Cerebellar cortex (tissue), 1 donor: ENCODE measurements at regions not wholly inside any gene's neighbourhood (a gene's known extent, or its start where the extent isn't known, plus 50 kb on each side); places are given as distances from the start of the nearest gene placed in this dataset.

Source experiments
- DNase-seq: peaks from one replicate; pipeline ENCODE4 v3.0.0-alpha.2; 2015; ENCODE audit warnings: low spot score

DNA sequence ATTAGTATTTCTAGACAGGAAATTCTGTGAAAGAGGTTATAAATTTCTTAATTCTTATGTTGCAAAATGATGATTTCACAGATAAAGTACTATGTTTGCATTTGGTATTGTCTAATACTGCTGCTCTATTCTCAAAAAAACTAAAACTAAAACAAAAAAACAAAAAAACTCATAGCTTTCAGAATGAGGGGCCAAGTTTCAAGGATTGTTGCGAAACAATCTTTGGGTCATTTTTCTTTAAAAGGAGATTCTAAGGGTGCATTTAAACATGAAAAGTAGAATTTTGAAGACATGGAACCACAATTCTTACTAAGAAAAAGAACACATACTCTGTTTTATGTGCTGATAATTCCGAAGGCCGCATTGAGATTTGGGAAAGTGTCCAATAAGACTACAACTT, 645.1 kb downstream of the ADGRL2 start:
- no peak for DNase-seq

DNA sequence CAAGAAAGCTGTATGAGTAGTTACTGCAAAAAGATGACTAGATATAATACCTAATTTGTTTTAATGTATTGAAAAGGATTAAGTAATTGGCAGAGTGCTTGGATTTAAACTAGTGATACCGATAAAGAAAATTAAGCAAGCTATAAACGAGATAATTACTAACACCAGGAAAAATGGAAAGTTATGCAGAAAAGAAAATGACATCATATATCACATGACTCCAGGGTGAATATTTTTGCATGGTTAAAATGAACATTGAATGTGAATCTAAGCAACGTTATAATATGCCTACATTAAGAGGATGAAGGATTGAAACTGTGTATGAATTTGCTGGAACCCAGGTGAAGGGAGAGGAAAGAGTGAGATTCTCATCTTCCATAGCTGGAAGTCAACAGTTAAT, 644.4 kb downstream of the ADGRL2 start:
- no peak for DNase-seq

DNA sequence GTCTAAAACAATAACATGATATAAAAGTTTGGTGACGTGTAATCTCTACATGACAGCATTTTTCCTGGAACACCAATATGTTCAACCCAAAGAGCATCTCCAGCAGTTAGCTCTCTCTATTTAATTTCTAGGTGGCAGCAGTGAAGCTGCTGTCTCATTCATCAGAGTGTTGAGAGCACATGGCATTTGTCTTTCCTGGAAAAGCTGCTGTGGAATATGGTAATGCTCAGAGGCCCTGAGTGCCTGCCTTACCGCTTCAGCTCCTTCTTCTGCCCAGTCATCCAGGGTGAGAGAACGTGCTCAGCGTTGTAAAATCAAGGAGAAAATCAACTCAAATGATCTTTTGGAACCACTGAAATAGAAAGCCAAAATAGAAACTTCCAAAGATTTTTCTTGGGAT, 640.7 kb downstream of the ADGRL2 start:
- DNase-seq, result no peak

GRCh38 chr1:82423174-82423815, 622.6 kb downstream of the ADGRL2 start:
- no peak for DNase-seq

- DNase-seq, result no peak
Observed at GRCh38 chr1:82421782-82422181, 621.0 kb downstream of the ADGRL2 start.

GRCh38 chr1:82420584-82420983, 619.9 kb downstream of the ADGRL2 start:
- DNase-seq, result no peak

DNA sequence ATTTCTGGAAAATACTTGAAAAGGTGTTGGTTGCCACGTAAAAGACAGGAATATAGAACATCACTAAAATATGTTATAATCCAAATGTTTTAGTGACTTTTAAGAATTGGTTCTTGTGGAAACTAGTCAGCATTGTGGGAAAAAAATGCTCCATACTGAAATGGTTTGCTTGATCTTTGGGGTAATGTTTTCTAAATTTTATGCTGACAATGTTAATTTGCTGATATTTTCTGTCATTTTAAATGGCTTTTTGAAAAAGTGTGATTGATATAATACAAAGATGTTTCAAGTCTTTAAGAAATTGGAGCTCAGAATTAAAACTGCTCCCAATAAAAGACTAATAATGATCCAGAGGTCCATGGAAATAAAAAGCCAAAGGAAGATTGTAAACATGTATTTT, 610.9 kb downstream of the ADGRL2 start:
- no peak for DNase-seq

DNA sequence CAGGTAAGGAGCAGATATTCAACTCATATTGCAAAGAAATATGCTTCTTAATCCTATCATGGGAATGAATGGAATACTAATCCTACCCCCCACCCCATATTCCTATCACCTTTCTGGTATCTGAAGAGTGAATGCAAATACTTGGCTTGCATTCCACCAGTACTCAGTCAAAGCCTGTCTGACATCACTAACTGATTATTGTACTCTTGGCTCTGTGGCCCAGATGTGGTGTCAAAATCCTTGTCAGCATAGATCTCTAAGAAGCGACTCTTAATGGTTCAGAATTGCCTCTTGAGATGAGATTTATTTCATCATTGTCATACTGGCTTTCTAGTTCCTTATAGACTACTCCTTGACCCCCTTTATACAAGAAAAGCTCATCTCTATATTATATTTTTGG, 604.6 kb downstream of the ADGRL2 start:
- DNase-seq, result no peak

DNA sequence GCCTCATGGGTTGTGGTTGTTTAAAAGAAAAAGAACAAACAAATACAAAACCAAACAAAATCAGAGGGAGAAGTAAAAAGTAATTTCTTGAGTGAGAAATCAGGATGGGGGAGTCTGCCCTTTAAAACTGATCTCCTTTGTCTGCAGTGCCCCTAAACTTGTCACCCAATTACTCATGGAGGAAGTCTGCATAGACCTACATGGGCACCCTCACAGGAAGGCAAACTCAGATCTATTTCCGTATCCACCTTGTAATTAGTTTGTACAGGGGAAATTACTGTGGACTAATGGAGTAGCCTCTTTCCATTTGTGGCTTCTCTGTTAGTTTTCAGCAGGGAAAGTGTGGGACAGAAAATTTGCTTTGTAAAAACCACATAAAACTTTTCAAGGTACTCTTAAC, 600.4 kb downstream of the ADGRL2 start:
- DNase-seq, result no peak

- DNase-seq, result no peak
Observed at GRCh38 chr1:82400521-82400920, 599.8 kb downstream of the ADGRL2 start.

- DNase-seq, result no peak
Observed at GRCh38 chr1:82399093-82399492, 598.4 kb downstream of the ADGRL2 start.

- no peak for DNase-seq
Observed at GRCh38 chr1:82398357-82398756, 597.6 kb downstream of the ADGRL2 start.

- DNase-seq, result no peak
Observed at GRCh38 chr1:82395440-82395839, 594.7 kb downstream of the ADGRL2 start.

DNA sequence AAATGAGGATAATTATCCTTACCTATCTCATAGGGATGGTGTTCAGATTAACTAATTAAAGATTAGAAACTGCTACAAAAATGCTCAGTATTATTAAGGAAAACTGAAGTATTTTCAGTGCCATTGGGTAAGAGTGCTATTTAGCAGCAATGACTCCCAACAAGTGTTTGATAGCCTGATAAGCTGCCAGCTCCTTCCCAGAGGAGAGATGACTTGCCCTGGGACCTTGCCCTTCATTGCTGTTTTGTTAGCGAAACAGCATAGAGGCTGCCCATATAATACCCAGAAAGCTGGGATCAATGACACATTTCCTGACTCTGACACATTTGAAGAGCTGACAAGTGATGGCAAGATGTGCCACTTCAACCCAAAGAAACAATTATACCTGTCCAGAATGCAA, 592.2 kb downstream of the ADGRL2 start:
- DNase-seq, result no peak

GRCh38 chr1:82392513-82392912, 591.8 kb downstream of the ADGRL2 start:
- no peak for DNase-seq

GRCh38 chr1:82391712-82392111, 591.0 kb downstream of the ADGRL2 start:
- no peak for DNase-seq

GRCh38 chr1:82390627-82391026, 589.9 kb downstream of the ADGRL2 start:
- no peak for DNase-seq

GRCh38 chr1:82388679-82389078, 587.9 kb downstream of the ADGRL2 start:
- no peak for DNase-seq

DNA sequence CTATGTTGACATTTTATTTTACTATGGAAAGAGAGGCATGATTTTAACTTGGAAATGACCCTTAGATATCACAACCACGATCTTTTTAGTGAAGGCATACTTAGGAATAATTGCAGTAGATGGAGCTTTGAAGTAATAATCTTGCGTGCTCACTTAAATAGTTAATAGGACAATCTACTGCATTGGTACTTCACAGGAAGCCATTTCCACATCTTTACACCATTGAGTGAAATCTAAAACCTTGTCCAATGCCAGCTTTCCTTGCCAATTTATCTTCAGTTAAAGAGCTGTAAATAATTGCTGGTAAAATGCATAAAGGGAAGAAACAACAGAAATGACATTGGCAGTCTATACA, 586.3 kb downstream of the ADGRL2 start:
- no peak for DNase-seq

DNA sequence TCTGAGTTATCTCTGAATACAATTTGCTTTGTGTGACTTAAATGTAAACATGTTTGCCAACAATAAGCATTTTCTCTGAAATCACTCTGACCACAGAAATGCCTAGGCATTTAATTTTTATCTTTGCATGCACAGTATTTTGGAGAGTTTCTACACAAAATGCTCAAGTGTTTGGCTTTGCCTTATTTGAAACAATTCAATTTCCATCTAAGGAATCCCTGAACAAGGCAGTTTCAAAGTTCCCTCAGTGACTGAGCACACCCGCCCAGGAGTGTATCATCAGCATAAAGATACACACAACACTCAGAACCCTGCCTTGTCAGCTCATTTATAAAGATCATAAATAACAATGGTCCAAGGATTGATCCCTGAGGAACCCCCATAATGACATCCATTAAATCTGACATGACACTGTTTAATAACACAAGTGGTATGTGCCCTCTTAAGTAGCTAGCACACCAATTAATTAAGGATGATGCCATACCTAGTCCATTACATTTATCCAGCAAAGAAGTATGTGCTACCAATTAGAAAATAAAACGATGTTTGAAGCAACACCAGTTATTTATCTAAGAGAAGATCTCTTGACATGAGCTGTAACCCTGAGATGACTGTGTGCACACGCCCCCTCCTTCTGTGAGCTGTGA, 585.8 kb downstream of the ADGRL2 start:
- no peak for DNase-seq

DNA sequence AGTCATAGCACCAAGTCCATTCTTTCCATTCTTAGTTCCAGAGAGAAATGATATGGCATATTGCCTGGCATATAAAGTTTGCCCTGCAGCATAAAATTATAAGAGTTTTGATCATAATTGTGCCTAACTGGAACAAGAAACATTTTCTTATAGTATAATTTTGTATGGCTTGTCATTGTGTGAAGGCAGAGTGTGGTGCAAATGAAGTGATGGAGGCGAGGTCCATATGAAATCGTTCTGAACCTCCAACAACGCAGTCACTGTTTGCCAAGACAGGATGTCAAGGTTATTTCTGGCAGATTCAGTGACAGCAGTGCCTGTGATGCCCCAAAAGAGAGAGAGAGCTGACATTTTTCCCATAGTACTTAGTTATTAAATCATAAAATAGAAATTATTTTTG, 584.0 kb downstream of the ADGRL2 start:
- DNase-seq, result no peak

DNA sequence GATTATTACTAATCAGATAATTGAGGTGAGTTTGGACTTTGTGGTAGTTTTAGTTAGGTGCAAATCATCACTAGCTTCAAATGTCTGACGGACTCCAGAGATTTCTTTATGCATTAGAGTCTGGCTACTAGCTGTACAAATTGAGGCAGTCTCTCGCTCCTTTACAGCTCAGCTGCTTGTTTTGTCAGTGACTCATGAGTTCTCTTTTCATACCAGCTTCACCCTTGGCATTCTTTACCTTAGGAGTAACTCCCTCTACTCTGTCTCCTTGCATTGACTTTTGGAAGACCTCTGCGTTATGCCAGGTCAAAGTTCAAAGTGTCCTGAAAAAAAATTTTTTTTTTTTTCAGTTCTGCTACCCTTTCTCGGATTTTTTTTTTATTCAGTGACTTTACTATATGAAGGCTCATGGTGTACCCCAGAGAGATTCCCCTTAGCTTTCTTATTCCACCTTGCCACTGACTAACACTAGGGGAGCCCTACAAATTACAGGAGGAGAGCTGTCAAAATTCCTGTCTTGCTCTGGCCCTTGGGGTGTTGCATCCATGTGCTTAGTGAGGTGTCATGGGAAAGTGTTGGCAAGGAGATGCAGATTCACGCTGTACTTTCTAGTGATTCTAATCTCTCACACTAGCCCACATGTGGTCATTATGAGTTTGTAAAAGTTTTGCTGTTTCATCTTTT, 576.6 kb downstream of the ADGRL2 start:
- no peak for DNase-seq

- no peak for DNase-seq
Observed at GRCh38 chr1:82373710-82374109, 573.0 kb downstream of the ADGRL2 start.
